ENCODE measurements at regions not wholly inside any gene's neighbourhood (a gene's known extent, or its start where the extent isn't known, plus 50 kb on each side); places are given as distances from the start of the nearest gene placed in this dataset.

DNA sequence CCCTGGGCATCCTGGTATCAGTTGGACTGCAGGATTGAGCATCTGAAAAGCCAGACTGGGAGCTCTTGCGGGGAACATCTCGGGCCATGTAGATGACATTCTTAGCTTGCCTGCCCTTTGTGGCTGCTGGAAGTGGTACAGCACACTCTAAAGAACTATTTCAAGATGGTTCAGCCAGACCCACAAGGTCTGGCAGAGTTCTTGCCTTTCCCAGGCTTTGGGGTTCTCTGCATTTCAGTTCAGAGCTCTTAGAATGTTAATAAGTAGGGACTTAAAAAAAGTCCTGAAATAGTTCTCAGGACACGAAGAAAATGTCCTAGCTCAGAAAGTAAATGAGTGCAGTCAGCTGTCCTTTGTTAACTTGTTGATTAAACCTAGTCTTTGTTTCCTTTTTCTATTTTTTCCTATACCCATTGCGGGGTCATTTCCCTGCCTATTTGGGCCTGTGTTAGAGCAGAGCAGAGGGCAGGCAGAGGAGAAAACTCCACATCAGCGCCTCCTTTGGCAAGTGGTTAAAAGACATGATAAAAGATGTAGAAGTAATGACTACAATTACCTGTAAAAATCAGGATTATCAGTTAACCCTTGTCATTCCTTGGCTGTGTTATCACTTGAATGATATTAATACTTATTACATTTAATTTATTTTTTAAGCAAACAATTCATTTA lies 291.5 kb downstream of the ZSWIM6 start:
- DNase-seq: no peak

DNA sequence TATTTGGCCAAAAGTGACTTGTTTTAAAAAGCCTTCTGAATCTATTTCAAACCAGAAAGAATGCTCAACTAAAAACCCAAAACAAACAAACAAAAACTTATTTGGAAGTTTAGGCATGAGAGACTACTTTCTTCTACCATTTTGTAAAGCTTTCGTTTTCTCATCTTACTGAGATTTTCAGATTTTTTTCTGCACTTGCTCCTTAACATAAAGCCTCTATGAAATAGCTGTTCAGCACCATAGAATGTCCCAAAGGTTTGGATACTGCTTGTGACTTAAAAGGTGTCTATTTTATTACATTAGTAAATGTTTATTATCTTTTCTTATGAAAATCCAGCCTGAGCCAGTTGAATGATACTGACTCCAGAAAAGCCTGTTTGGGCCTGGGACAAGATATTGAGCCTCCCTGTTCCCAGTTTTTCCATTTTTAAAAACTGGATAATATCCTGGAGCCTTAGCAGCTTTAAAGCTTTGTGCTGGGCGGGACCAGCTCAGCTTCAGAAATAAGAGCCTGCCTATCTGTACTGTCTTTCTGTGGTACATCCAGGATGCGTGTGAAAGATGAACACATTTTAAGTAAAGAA lies 292.6 kb downstream of the ZSWIM6 start:
- DNase-seq: no peak

DNA sequence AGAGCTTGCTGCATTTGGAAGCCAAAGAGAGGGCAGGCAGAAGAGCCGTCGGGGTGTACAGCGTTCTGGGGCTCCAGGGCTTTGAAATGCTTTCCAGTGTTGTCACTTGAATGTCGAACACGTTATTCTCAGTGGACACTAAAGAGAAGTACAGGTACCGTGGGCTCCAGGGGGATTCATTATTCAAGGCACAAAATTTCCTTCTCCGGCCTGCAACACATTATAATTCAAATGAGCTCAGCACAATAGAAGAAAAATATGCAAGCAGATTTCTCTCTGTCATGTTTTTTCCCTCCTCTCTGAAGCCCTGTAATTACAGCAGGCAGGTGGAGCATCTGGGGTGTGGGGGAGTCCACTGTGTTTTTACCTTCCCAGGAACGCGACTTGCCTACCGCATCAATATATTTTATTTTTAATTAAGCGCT lies 293.1 kb downstream of the ZSWIM6 start:
- DNase-seq: no peak

DNA sequence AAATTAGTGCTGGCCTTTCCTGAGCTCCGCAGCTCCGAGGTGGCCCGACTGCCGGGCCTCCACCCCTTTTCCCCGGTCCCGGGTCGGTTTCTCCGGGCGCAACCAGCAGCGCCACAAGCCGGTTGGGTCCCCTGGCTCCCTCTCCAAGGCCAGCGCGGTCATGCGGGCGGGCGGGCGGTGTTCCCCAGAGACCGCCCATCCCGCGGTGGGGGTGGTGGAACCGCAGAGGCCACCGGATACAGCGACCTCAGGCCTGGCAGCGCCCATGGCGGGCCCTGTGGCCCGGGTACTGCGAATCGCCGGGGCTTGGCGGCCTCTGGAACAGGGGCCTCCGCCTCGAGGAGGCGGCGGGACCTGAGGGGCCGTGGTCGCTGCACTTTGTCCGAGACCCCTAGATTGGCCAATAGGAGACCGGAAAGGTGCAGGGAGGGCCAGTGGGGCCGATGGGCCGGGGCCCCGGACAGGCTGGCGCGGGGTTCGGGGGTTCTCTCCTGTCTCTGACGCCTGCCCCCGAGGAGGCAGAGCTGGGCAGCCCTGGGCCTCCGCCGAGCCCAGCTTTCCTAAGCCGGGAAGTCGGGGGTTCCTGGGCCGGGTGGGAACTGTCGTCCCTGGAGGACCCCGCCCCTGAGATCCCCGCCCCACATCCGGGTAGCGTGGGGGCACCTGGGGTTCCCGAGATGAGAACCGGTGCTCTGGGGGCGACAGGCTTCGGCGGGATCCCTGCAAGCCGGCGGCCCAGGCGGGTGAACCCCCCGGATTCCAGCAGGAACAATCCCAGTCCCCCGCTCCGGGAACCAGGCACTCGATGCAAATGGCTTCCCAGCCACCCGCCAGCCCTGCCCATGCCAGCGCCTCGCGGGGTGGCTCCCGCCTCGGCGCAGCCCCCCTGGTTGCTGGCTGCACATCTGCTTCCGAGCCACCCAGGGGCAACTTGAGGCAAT lies 293.9 kb downstream of the ZSWIM6 start:
- DNase-seq: no peak

DNA sequence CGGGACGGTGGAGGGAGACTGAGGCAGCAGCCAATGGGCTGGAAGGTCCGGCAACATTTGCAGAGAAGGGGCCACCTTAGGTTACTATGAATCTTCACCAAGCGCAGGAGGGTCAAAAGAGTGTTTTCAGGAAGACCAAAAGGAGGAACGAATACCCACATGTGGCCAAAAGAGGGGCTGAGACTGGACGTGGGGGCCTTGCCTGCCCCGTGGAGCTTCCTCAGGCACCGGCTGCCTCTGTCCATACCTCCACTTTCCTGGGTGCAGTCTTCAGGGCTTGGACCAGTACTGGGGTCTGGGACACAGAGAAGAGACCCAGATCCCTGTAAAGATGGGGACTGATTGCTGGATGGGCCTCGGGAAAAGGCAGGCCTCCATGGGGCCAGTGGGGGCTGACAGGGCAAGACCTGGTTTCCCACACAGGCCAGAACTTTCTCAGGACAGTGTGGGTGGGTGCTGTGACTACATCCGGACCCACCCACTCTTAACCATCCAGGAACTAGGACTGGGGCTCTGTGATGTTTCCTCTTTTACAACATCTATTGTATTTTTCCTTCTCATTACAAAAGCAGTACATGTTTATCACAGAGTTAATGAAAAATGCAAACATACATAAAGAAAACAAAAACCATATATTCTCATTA lies 294.7 kb downstream of the ZSWIM6 start:
- no peak for DNase-seq

DNA sequence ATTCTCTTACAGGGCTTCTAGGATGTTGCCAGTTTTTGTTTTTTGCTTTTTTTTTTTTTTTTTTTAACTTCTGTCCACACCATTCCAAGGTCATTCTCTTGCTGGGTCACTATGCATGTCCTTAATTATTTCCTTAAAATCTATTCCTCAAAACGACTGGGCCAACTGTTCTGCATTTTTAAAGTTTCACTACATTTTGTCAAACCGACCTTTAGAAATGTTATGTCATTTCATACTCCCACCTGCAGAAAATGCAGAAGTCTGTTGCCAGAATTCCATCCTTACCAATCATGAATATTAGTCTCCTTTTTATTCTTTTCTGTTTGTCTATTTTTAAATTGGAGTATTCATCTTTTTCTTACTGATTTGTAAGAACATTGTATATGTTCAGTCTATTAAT lies 295.5 kb downstream of the ZSWIM6 start:
- DNase-seq: no peak

DNA sequence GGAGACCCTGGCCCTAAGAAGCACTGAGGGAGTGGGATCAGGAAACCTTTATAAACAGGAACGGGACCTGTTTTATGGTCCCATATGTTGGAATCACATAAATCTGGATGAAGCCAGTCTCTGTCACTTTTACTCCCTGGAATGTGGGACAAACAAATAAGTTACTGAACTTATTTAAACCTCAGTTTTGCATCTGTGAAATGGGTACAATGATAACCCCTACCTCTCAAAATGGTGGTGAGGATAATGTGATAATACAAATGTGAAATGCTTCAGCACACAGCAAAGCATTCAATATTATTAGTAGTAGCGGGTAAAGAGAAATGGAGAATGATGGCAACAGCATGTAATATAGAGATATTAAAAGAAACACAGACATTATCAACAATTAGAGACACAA lies 298.9 kb downstream of the ZSWIM6 start:
- no peak for DNase-seq

DNA sequence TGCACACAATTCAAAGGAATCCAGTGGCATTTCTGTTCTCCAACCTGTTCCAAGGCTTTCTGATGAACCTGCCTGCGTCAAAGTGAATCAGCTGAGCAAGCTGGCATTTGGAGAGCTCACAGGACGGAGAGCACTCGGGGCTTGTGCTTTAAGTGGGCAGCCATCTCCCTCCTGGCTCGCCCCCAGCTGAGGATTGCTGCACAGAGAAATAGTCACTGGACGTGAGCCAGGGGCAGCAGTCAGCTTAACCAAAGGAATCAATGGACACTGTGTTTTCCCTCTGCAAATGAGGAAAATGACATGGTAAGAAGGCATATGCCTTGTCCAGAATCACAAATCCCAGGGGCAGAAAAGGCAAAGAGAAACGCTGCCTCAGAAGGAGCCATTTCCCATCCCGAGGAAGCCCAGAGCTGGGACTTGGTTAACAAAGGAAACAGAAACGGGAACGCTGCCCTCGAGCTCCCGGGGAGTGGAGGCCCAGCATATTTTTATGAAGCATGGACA lies 299.4 kb downstream of the ZSWIM6 start:
- no peak for DNase-seq

DNA sequence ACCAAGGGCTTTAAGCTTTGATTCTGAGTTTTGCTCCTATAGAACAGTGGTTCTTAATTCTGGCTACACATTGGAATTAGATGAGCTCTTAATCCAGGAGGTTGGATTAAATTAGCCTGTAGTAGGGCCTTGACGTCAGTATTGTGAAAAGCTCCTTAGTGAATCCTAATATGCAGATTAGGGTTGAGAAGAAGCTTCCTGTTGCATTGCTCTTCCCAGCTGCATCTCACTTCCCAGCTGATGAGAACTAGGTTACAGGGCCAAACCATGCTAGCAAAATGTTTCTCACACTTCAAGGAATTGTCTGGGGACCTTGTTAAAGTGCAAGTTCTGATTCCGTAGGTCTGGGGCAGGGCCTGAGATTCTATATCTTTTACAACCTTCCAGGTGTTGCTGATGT lies 300.0 kb downstream of the ZSWIM6 start:
- no peak for DNase-seq

DNA sequence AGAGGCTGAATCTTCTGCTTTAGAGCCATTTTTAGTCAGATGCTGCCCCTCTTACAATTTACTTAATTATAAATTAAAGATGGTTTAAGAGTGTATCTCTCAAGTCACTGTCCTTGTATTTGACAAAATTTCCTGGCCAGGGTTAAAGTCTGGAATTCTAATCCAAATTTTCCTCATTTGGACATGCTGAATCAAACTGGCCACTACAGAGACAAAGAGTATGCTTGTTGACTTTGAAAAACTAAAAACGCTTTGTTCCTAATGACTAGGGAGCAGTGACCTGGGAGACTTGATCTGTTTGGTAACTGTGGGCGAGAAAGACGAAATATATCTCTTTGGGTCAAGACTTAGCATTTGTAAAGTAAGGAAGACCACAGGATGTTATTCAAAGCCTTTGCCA lies 303.2 kb downstream of the ZSWIM6 start:
- no peak for DNase-seq

DNA sequence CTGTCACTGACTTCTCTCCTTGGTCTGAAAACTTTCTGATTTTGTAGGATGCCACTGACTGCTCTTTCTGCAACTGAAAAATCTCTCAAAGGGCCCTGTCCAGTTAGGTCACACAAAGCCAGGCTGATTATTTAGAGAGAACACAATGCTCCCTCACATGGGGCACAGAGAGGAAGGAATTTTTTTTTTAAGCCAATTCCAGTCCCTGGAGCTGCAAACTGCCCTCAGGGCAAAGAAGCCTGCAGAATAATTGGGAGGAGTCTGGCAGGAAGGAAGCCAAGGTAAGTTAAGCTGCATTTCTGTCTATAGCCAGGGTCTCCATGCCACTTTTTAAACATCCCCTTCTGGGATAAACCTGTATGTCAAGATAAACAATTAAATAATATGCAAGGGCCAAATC lies 305.5 kb downstream of the ZSWIM6 start:
- no peak for DNase-seq

DNA sequence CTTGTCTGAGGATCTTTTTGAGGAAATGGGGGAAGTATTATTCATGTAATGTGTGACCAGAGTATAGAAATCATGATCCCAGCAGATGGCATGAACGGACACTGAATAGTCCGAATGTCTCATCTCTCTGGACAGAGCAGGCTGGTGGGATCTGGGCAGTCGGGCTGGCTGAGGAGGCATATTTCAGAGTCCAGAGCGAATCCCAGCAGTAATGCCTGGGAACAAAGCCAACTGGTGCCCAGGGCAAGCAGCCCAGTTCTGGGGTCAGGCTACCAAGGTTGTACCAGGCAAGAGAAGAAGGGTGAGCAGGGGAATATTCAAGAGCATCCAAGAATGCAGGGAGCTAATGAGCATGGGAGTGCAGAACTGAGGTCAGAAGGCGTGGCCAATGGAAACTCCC lies 306.4 kb downstream of the ZSWIM6 start:
- no peak for DNase-seq

DNA sequence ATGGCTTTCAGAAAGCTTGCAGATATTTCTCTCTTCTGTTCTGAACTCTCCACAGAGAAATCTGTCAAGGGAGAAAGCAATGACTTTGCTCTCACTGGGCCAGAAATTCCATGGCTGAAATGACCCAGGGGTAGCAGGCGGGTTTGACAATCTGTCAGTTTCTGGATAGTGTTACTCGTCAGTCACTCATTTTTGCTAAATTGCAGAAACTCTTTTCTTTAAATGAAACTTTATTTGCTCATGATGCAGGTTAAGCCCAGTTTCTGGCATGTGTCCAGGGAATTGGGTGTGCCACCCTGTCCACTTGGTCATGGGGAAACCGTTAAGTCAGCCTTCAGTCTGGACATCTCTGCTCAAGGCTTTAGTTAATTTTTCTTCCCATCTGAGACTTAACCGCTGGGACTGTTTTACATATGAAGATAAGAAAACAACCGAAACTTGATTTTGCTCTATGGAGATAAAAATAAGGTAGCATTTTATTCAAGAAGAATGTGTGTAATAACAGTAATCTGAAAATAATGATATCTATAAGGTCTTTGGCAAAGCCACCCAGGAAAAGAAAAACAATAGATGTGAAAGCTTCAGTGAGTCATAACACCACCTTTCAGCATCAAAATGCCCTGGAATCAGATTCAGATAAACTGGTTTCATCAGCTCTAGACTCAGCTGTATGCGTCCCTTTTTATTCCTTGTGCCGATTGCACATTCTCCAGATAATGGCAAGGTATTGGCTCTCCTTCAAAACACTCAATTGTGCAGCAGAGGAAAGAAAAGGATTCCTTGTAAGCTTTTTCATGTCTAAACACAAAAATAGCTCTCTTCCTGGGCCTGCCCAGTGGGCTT lies 308.3 kb downstream of the ZSWIM6 start:
- DNase-seq: no peak

DNA sequence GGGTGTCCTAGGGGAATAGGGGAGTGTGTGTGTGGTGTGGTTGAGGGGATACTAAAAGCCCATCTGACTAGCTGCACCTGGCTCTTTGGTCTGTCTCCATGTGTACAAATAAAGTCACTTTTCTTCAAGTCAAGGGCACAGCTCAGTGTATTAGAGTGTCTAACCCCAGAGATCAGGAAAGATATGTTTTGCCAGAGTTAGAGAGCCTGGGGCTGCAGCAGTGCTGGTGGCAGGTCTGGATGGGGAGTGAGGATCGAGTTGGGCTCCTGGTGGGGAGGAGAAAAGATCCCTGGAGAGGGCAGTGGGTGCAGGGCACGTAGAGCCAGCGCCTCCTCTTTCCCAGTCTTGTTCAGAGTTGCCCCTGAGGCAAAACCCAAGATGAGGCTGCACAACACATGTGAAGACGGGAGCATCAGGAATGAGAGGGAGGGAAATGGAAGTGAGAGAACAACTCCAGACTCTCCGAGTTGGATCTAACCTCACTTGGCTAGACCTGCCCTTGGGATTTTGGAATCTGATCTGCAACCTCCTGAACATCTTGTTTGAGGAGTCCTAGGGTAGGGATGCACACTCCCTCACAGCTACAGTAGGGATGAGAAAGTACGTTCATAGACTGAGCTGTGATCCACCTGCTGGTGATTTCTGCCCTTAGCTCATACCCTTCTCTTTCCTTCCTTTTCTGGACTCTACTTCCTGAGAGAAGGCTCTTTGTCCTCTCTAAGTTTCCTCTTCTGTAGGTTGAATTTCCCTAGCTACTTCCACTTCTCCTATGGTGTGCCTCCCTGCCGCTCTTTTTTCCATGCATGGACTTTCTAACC lies 309.9 kb downstream of the ZSWIM6 start:
- DNase-seq: no peak

DNA sequence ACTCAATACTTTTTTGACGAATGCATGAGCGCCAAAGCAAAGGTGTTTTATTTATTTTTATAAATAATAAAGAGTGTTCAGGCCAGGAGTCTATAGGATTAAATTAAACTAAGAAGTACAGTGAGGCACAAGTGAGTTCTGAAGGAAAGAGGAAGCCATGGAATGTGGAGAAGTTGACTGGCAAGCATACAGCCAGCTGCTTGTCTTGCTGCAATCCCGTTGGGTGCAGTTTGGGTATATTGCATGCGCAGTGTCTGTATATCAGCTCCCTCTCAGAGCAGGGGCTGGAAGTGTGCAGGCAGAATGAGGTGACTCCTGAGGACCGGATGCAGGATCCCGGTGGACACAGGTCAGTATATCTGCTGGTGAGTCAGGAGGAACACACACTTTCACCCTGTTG lies 315.6 kb downstream of the ZSWIM6 start:
- DNase-seq: no peak

DNA sequence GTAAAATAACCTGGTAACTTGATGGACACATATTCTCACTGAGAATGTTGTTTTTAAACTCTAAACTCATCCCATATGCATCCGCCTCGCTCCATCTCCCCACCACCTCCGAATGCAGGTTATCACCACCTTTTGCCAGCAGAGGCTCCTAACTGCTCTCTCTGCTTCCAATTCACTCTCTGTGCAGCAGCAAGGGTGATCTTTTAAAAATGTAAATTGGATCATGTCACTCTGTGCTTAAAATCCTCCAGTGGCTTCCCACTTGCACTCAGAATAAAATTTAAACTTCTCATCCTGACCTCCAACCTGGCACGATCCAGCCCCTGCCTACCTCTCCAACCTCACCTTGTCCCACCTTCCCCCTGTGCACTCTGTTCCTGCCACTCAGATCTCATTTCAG lies 317.2 kb downstream of the ZSWIM6 start:
- DNase-seq: no peak

DNA sequence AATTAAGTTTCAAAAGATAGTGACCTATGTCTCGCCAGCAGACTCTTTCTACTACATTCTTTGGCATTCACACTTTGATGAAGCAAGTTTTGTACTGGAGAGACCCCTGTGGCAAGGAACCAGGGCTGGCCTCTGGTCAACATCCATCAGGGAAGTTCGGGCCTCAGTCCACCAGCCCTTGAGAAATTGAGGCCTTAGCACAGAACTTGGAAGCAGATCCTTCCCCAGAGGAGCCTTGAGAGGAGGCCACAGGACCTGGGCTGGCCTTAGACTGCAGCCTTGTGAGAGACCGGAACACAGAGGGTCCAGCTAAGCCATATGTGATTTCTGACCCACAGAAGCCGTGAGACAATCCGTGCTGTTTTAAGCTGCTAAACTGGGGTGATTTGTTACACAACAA lies 317.9 kb downstream of the ZSWIM6 start:
- no peak for DNase-seq

DNA sequence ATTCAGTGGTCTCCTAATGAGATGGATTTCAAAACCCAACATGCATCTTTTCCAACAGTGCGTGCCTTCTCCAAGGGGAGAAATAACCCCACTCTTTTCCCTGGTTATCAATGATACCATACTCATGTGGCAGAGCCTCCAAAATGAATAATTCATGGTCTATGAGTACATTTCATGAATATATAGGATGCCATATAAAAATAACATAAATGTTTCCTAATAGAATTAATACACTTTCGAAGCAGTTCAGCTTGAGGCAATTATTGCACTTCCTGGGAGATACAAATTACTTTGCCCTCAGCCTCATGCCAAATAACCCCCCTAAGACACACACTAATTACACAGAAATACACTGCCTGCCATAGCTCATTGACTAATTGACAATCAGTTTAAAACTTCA lies 318.6 kb downstream of the ZSWIM6 start:
- no peak for DNase-seq

DNA sequence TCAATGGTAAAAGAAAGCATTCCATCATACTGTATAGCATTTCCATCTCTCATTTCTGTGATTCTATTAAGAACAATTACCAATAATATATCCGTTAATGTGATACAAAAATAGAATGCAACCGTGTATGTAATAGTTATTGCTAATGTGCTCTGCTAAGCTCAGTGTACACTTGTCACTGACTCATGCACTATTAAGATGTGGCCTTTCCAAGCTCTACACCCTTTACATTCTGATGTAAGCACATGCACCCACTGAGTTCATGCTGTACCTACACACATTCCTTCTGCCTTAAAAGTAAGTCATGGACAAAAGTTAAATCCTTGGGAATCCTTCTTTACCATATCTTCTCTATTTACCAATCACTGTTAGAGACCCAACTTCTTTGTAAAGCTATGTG lies 319.1 kb downstream of the ZSWIM6 start:
- DNase-seq: no peak

DNA sequence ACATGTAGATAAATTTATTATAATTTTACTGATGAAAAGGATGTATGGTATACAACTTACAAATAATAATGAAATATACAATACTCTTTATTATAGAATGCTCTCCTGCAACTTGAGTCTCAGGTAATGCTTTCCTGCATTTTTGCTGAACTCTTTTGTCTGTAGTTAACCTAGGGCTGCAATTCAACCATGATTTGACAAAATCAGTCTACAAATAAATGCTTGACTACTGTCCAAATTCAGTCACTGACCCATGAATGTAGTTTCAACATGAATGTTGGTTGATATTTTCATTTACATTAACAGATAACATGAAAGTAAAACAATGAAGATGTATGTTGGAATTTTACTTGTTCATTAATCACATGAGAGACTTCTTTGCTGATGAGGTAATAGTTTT lies 320.9 kb downstream of the ZSWIM6 start:
- no peak for DNase-seq

DNA sequence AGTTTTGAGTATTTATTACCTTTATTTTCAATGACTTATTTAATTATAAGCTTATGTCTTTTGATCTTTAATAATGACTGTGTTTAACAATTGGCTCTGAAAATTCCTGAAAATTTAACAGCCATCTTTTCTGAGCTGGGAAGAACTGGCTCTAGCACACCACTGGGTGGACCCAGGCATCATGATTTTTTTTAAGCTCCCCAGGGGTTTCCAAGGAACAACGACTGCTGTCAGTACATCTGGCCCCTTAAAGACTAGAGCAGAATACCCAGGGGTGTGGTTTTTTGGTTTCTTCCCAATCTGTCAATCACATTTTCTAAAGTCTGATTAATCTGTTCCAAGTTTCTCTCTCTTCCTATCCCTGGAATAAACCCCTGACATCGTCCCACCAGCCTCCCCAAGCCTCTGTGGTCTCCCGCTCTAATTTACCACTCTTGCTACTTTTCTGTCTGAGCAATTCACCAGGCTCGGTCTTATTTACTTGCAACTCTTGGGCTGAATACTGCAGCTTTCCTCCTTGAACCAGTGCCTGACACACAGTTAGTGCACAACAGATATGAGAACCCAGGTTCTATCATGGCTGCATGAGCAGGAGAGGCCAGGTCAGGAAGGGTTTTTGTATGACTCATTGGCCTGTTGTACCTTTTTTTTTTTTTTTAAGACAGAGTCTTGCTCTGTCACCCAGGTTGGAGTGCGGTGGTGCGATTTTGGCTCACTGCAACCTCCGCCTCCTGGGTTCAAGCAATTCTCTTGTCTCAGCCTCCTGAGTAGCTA lies 321.9 kb downstream of the ZSWIM6 start:
- no peak for DNase-seq

Measured in stimulated activated naive CD4-positive, alpha-beta T cell treated with Interleukin-2 at 50 U/mL for 16 hours (primary cell).